Immature natural killer cell (primary cell): ENCODE measurements at regions not wholly inside any gene's neighbourhood (a gene's known extent, or its start where the extent isn't known, plus 50 kb on each side); places are given as distances from the start of the nearest gene placed in this dataset.

Source experiments
- DNase-seq, 3 donors: peaks; one replicate each; pipeline ENCODE4 v3.0.0; 2022; ENCODE audit warnings: mixed read lengths in 1 of 3
- H3K27ac Mint-ChIP-seq, 6 donors: one replicate each; pipeline ENCODE4 v1.8.0; 2020; ENCODE audit warnings: mixed read lengths in 6 of 6, mild to moderate bottlenecking in 5 of 6, inconsistent platforms in 4 of 6, moderate library complexity in 3 of 6
- H3K27me3 Mint-ChIP-seq, 3 donors: one replicate each; pipeline ENCODE4 v1.8.0; 2020 to 2021; ENCODE audit warnings: low read depth in 3 of 3, mild to moderate bottlenecking in 3 of 3, mixed read lengths in 3 of 3, moderate library complexity in 3 of 3, inconsistent platforms in 1 of 3
- H3K36me3 Mint-ChIP-seq, 3 donors: one replicate each; pipeline ENCODE4 v1.8.0; 2020; ENCODE audit warnings: mixed read lengths in 3 of 3, inconsistent platforms in 2 of 3, mild to moderate bottlenecking in 2 of 3
- H3K4me1 Mint-ChIP-seq, 2 donors: one replicate each; pipeline ENCODE4 v1.8.0; 2020; ENCODE audit warnings: inconsistent platforms in 2 of 2, mild to moderate bottlenecking in 2 of 2, mixed read lengths in 2 of 2, moderate library complexity in 1 of 2
- H3K4me3 Mint-ChIP-seq, 5 donors: one replicate each; pipeline ENCODE4 v1.8.0; 2020; ENCODE audit warnings: mild to moderate bottlenecking in 5 of 5, mixed read lengths in 5 of 5, inconsistent platforms in 3 of 5, moderate library complexity in 3 of 5
- H3K9me3 Mint-ChIP-seq, 6 donors: one replicate each; pipeline ENCODE4 v1.8.0; 2020; ENCODE audit warnings: mild to moderate bottlenecking in 6 of 6, mixed read lengths in 6 of 6, inconsistent platforms in 4 of 6, moderate library complexity in 3 of 6

GRCh38 chr4:11037637-11038036, 353.1 kb upstream of the CLNK start:
- H3K27ac Mint-ChIP-seq, result no peak overlapping the region
- no peaks in the 10 kb centered on the region for H3K36me3 Mint-ChIP-seq
- peaks cover 12 to 19% of the 10 kb centered on the region in 2 donors for H3K4me1 Mint-ChIP-seq
- H3K27me3 Mint-ChIP-seq, result peaks cover 0 to 4% (median 0%) of the 10 kb centered on the region in 3 donors
- no peak overlapping the region for H3K4me3 Mint-ChIP-seq
- no peak for DNase-seq
- H3K9me3 Mint-ChIP-seq, result peaks cover 0 to 1% (median 0%) of the 10 kb centered on the region in 6 donors

GRCh38 chr4:11028334-11028733, 343.8 kb upstream of the CLNK start:
- Mint-ChIP-seq H3K27ac (no peak overlapping the region), H3K4me1 (no peaks in the 10 kb centered on the region), H3K4me3 (no peak overlapping the region), H3K36me3 (no peaks in the 10 kb centered on the region), H3K27me3 (peaks cover 0 to 3% (median 0%) of the 10 kb centered on the region in 3 donors), H3K9me3 (peaks cover 0 to 4% (median 0%) of the 10 kb centered on the region in 6 donors)
- DNase-seq, result no peak

- Mint-ChIP-seq H3K9me3 (no peaks in the 10 kb centered on the region), H3K4me3 (no peak overlapping the region), H3K27ac (no peak overlapping the region), H3K27me3 (no peaks in the 10 kb centered on the region), H3K36me3 (no peaks in the 10 kb centered on the region), H3K4me1 (no peaks in the 10 kb centered on the region)
- DNase-seq, result no peak
Observed at GRCh38 chr4:11021333-11021732, 336.8 kb upstream of the CLNK start.

- H3K36me3 Mint-ChIP-seq, result no peaks in the 10 kb centered on the region
- H3K9me3 Mint-ChIP-seq, result peaks cover 0 to 3% (median 0%) of the 10 kb centered on the region in 6 donors
- no peak overlapping the region for H3K4me3 Mint-ChIP-seq
- H3K27ac Mint-ChIP-seq, result no peak overlapping the region
- H3K4me1 Mint-ChIP-seq, result no peaks in the 10 kb centered on the region
- no peak for DNase-seq
- no peaks in the 10 kb centered on the region for H3K27me3 Mint-ChIP-seq
Observed at GRCh38 chr4:11019451-11020240, 335.1 kb upstream of the CLNK start.

- Mint-ChIP-seq H3K9me3 (peaks cover 0 to 3% (median 0%) of the 10 kb centered on the region in 6 donors), H3K27me3 (peaks cover 0 to 3% (median 0%) of the 10 kb centered on the region in 3 donors), H3K36me3 (no peaks in the 10 kb centered on the region), H3K4me1 (no peaks in the 10 kb centered on the region), H3K27ac (no peak overlapping the region), H3K4me3 (no peak overlapping the region)
- no peak for DNase-seq
Observed at GRCh38 chr4:11014199-11014598, 329.6 kb upstream of the CLNK start.

- Mint-ChIP-seq H3K4me1 (no peaks in the 10 kb centered on the region), H3K36me3 (no peaks in the 10 kb centered on the region), H3K4me3 (no peak overlapping the region)
Observed at GRCh38 chr4:11013094-11013664, 328.6 kb upstream of the CLNK start.

GRCh38 chr4:11011249-11011648, 326.7 kb upstream of the CLNK start:
- Mint-ChIP-seq H3K27ac (no peak overlapping the region), H3K4me1 (no peaks in the 10 kb centered on the region), H3K9me3 (peaks cover 0 to 3% (median under 1%) of the 10 kb centered on the region in 6 donors), H3K27me3 (peaks cover 0 to 3% (median 3%) of the 10 kb centered on the region in 3 donors), H3K36me3 (no peaks in the 10 kb centered on the region), H3K4me3 (no peak overlapping the region)
- no peak for DNase-seq

More at GRCh38 chr4:11013094-11013664, 328.6 kb upstream of the CLNK start:
- no peak for DNase-seq
- H3K27ac Mint-ChIP-seq, result no peak overlapping the region
- peaks cover 0 to 3% (median 0%) of the 10 kb centered on the region in 3 donors for H3K27me3 Mint-ChIP-seq
- peaks cover 0 to 3% (median 0%) of the 10 kb centered on the region in 6 donors for H3K9me3 Mint-ChIP-seq

GRCh38 chr4:11010624-11011023, 326.1 kb upstream of the CLNK start:
- peaks cover 0 to under 1% of the 10 kb centered on the region in 2 donors for H3K4me1 Mint-ChIP-seq
- no peak for DNase-seq
- no peak overlapping the region for H3K27ac Mint-ChIP-seq
- H3K9me3 Mint-ChIP-seq, result peaks cover 0 to 3% (median under 1%) of the 10 kb centered on the region in 6 donors
- H3K27me3 Mint-ChIP-seq, result peaks cover 0 to 3% (median 3%) of the 10 kb centered on the region in 3 donors
- no peak overlapping the region for H3K4me3 Mint-ChIP-seq
- H3K36me3 Mint-ChIP-seq, result no peaks in the 10 kb centered on the region

- H3K4me3 Mint-ChIP-seq, result no peak overlapping the region
Observed at GRCh38 chr4:11009281-11009680, 324.7 kb upstream of the CLNK start.

GRCh38 chr4:11005300-11005699, 320.7 kb upstream of the CLNK start:
- Mint-ChIP-seq H3K9me3 (peaks cover 0 to 2% (median 0%) of the 10 kb centered on the region in 6 donors), H3K27ac (no peak overlapping the region), H3K27me3 (peaks cover 0 to 3% (median 3%) of the 10 kb centered on the region in 3 donors), H3K4me3 (no peak overlapping the region), H3K4me1 (peaks cover 0 to 6% of the 10 kb centered on the region in 2 donors), H3K36me3 (no peaks in the 10 kb centered on the region)
- no peak for DNase-seq

More at GRCh38 chr4:11009281-11009680, 324.7 kb upstream of the CLNK start:
- H3K27me3 Mint-ChIP-seq, result peaks cover 0 to 3% (median 3%) of the 10 kb centered on the region in 3 donors
- H3K27ac Mint-ChIP-seq, result no peak overlapping the region
- H3K4me1 Mint-ChIP-seq, result peaks cover 0 to 6% of the 10 kb centered on the region in 2 donors
- H3K9me3 Mint-ChIP-seq, result peaks cover 0 to 2% (median 0%) of the 10 kb centered on the region in 6 donors
- no peak for DNase-seq
- H3K36me3 Mint-ChIP-seq, result no peaks in the 10 kb centered on the region

GRCh38 chr4:11004818-11005217, 320.2 kb upstream of the CLNK start:
- peaks cover 0 to 6% of the 10 kb centered on the region in 2 donors for H3K4me1 Mint-ChIP-seq
- DNase-seq, result no peak
- no peak overlapping the region for H3K27ac Mint-ChIP-seq
- no peak overlapping the region for H3K4me3 Mint-ChIP-seq
- peaks cover 0 to 2% (median 0%) of the 10 kb centered on the region in 6 donors for H3K9me3 Mint-ChIP-seq
- no peaks in the 10 kb centered on the region for H3K36me3 Mint-ChIP-seq
- H3K27me3 Mint-ChIP-seq, result peaks cover 0 to 3% (median 3%) of the 10 kb centered on the region in 3 donors

GRCh38 chr4:11002961-11003360, 318.4 kb upstream of the CLNK start:
- Mint-ChIP-seq H3K36me3 (no peaks in the 10 kb centered on the region), H3K4me3 (no peak overlapping the region), H3K9me3 (peaks cover 0 to 2% (median 0%) of the 10 kb centered on the region in 6 donors), H3K27ac (no peak overlapping the region), H3K27me3 (peaks cover 0 to 3% (median 3%) of the 10 kb centered on the region in 3 donors), H3K4me1 (peaks cover 0 to 6% of the 10 kb centered on the region in 2 donors)
- no peak for DNase-seq

- no peaks in the 10 kb centered on the region for H3K9me3 Mint-ChIP-seq
- H3K27me3 Mint-ChIP-seq, result peaks cover 0 to 5% (median 3%) of the 10 kb centered on the region in 3 donors
- DNase-seq, result no peak
- no peak overlapping the region for H3K27ac Mint-ChIP-seq
- no peaks in the 10 kb centered on the region for H3K36me3 Mint-ChIP-seq
- H3K4me3 Mint-ChIP-seq, result no peak overlapping the region
- no peaks in the 10 kb centered on the region for H3K4me1 Mint-ChIP-seq
Observed at GRCh38 chr4:10998846-10999245, 314.3 kb upstream of the CLNK start.

GRCh38 chr4:10984815-10985214, 300.2 kb upstream of the CLNK start:
- no peak overlapping the region for H3K4me3 Mint-ChIP-seq
- H3K27ac Mint-ChIP-seq, result no peak overlapping the region
- H3K27me3 Mint-ChIP-seq, result peaks cover 0 to 2% (median 1%) of the 10 kb centered on the region in 3 donors
- no peaks in the 10 kb centered on the region for H3K36me3 Mint-ChIP-seq
- DNase-seq, result no peak
- H3K4me1 Mint-ChIP-seq, result peaks cover 8 to 19% of the 10 kb centered on the region in 2 donors
- H3K9me3 Mint-ChIP-seq, result peaks cover 0 to 6% (median 0%) of the 10 kb centered on the region in 6 donors
